ENCODE measurements at regions not wholly inside any gene's neighbourhood (a gene's known extent, or its start where the extent isn't known, plus 50 kb on each side); places are given as distances from the start of the nearest gene placed in this dataset.

DNA sequence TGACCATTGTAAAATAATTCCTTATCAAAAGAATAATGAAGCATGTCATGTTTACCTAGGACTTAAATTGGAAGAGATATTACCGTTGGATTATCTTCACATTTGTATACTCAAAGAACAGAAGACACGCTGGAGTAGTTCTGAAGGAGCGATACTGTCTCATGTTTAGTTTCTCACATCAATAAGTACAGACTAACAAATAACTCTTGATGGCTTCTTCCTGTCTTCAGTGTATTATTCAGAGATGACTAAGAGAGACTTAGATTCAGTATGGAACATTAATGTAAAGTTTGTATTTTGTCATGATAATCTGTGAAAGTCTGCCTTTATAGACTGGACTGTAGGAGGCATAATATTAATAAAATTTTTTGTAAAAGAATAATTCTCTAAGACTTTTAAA, 72.7 kb downstream of the SPRY1 start:
- ATAC-seq (ENCODE audit: low read depth) (no peak), DNase-seq (no peak)
- no peaks in the 10 kb centered on the region for H4K20me1 ChIP-seq (ENCODE audit: control insufficient read depth, insufficient read depth, low read length, poor library complexity, severe bottlenecking)
- Mint-ChIP-seq H3K27ac (no peak overlapping the region), H3K27me3 (peaks cover 7% of the 10 kb centered on the region), H3K4me1 (peaks cover 19% of the 10 kb centered on the region), H3K9me3 (ENCODE audit: insufficient read depth) (no peaks in the 10 kb centered on the region), H3K4me3 (no peak overlapping the region)
- H2AFZ ChIP-seq (ENCODE audit: insufficient read depth, low read depth, low read length, poor library complexity, severe bottlenecking) = no peak overlapping the region
- no peak for TF ChIP-seq EZH2 (IDR thresholded peaks at IDR 0.05; ENCODE audit: borderline replicate concordance, insufficient read depth, low read depth, low read length, poor library complexity, severe bottlenecking)
- TF ChIP-seq, protein P1, sequence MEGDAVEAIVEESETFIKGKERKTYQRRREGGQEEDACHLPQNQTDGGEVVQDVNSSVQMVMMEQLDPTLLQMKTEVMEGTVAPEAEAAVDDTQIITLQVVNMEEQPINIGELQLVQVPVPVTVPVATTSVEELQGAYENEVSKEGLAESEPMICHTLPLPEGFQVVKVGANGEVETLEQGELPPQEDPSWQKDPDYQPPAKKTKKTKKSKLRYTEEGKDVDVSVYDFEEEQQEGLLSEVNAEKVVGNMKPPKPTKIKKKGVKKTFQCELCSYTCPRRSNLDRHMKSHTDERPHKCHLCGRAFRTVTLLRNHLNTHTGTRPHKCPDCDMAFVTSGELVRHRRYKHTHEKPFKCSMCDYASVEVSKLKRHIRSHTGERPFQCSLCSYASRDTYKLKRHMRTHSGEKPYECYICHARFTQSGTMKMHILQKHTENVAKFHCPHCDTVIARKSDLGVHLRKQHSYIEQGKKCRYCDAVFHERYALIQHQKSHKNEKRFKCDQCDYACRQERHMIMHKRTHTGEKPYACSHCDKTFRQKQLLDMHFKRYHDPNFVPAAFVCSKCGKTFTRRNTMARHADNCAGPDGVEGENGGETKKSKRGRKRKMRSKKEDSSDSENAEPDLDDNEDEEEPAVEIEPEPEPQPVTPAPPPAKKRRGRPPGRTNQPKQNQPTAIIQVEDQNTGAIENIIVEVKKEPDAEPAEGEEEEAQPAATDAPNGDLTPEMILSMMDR (IDR thresholded peaks at IDR 0.05) = no peak
- no peaks in the 10 kb centered on the region for H3K27me3 ChIP-seq (replicated peaks in 1 of 4; ENCODE audit: control extremely low read depth in 1 of 4, control insufficient read depth in 3 of 4, insufficient read depth in 4 of 4, low read length in 3 of 4)
- WGBS (ENCODE audit: insufficient coverage) = no CpG with 5 or more reads among the region's 3 CpGs
- ChIA-PET CTCF (no interaction called here), POLR2A (no interaction called here)
- no peak overlapping the region for H3K4me3 ChIP-seq (ENCODE audit: control extremely low read depth in 1 of 5, extremely low read depth in 1 of 5, insufficient read depth in 1 of 5, low read depth in 2 of 5, low read length in 4 of 5)
- peaks cover 13 to 15% of the 10 kb centered on the region in 2 donors for H3K4me1 ChIP-seq (ENCODE audit: control insufficient read depth in 2 of 2, insufficient read depth in 2 of 2, low read length in 2 of 2)
- H3K27ac ChIP-seq (ENCODE audit: low read length in 2 of 2) = no peak overlapping the region
- H3K36me3 ChIP-seq (replicated peaks in 1 of 2; ENCODE audit: control extremely low read depth in 1 of 2, control insufficient read depth in 1 of 2, extremely low read depth in 1 of 2, insufficient read depth in 2 of 2, low read length in 1 of 2) = no peaks in the 10 kb centered on the region
- intact Hi-C loops (cut with micrococcal nuclease) = no loop called here
- H3K79me2 ChIP-seq (ENCODE audit: control insufficient read depth, insufficient read depth, low read length) = no peaks in the 10 kb centered on the region
- H3K9ac ChIP-seq (ENCODE audit: low read length) = no peak overlapping the region
- H3K4me2 ChIP-seq (replicated peaks; ENCODE audit: low read depth, low read length, poor library complexity, severe bottlenecking) = no peak overlapping the region
- no peaks in the 10 kb centered on the region for H3K9me3 ChIP-seq (ENCODE audit: control extremely low read depth in 1 of 3, control insufficient read depth in 2 of 3, insufficient read depth in 1 of 3, low read length in 2 of 3)

DNA sequence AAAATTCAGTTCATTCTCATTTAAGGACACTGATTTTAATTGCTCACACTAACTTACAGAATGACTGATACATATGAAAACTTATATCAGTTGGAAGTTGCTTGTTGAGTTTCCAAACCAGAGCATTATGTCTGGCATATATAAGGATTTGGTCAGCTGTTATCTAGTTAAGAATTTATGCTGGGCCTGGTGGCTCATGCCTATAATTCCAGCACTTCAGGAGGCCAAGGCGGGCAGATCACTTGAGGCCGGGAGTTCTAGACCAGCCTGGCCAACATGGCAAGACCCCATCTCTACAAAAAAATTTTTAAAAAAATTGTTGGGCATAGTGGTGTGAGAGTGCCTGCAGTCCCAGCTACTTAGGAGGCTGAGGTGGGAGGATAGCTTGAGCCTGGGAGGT, 73.1 kb downstream of the SPRY1 start:
- no CpG with 5 or more reads among the region's 2 CpGs for WGBS (ENCODE audit: insufficient coverage)
- Mint-ChIP-seq H3K4me1 (peaks cover 18% of the 10 kb centered on the region), H3K27me3 (peaks cover 7% of the 10 kb centered on the region), H3K4me3 (no peak overlapping the region), H3K9me3 (ENCODE audit: insufficient read depth) (no peaks in the 10 kb centered on the region), H3K27ac (no peak overlapping the region)
- no peaks in the 10 kb centered on the region for H3K27me3 ChIP-seq (replicated peaks in 1 of 4; ENCODE audit: control extremely low read depth in 1 of 4, control insufficient read depth in 3 of 4, insufficient read depth in 4 of 4, low read length in 3 of 4)
- ATAC-seq (ENCODE audit: low read depth) = no peak
- peaks cover 9 to 10% of the 10 kb centered on the region in 2 donors for H3K4me1 ChIP-seq (ENCODE audit: control insufficient read depth in 2 of 2, insufficient read depth in 2 of 2, low read length in 2 of 2)
- ChIA-PET POLR2A (no interaction called here), CTCF (no interaction called here)
- no peaks in the 10 kb centered on the region for H3K9me3 ChIP-seq (ENCODE audit: control extremely low read depth in 1 of 3, control insufficient read depth in 2 of 3, insufficient read depth in 1 of 3, low read length in 2 of 3)
- TF ChIP-seq, protein P1 (IDR thresholded peaks at IDR 0.05) = no peak
- no peak for TF ChIP-seq EZH2 (IDR thresholded peaks at IDR 0.05; ENCODE audit: borderline replicate concordance, insufficient read depth, low read depth, low read length, poor library complexity, severe bottlenecking)
- no peak overlapping the region for H3K4me3 ChIP-seq (ENCODE audit: control extremely low read depth in 1 of 5, extremely low read depth in 1 of 5, insufficient read depth in 1 of 5, low read depth in 2 of 5, low read length in 4 of 5)
- H4K20me1 ChIP-seq (ENCODE audit: control insufficient read depth, insufficient read depth, low read length, poor library complexity, severe bottlenecking) = no peaks in the 10 kb centered on the region
- no peak overlapping the region for H3K4me2 ChIP-seq (replicated peaks; ENCODE audit: low read depth, low read length, poor library complexity, severe bottlenecking)
- intact Hi-C loops (cut with micrococcal nuclease) = no loop called here
- no peak overlapping the region for H3K27ac ChIP-seq (ENCODE audit: low read length in 2 of 2)
- H3K9ac ChIP-seq (ENCODE audit: low read length) = no peak overlapping the region
- no peaks in the 10 kb centered on the region for H3K36me3 ChIP-seq (replicated peaks in 1 of 2; ENCODE audit: control extremely low read depth in 1 of 2, control insufficient read depth in 1 of 2, extremely low read depth in 1 of 2, insufficient read depth in 2 of 2, low read length in 1 of 2)
- DNase-seq = no peak
- no peaks in the 10 kb centered on the region for H3K79me2 ChIP-seq (ENCODE audit: control insufficient read depth, insufficient read depth, low read length)
- no peak overlapping the region for H2AFZ ChIP-seq (ENCODE audit: insufficient read depth, low read depth, low read length, poor library complexity, severe bottlenecking)

Measured in B cell (primary cell).